ENCODE measurements at regions not wholly inside any gene's neighbourhood (a gene's known extent, or its start where the extent isn't known, plus 50 kb on each side); places are given as distances from the start of the nearest gene placed in this dataset.
"Not testable (repeated sequence)": the region's sequence is repeated elsewhere in the genome, so short reads cannot be mapped to it uniquely, and the experiment has no call there.

DNA sequence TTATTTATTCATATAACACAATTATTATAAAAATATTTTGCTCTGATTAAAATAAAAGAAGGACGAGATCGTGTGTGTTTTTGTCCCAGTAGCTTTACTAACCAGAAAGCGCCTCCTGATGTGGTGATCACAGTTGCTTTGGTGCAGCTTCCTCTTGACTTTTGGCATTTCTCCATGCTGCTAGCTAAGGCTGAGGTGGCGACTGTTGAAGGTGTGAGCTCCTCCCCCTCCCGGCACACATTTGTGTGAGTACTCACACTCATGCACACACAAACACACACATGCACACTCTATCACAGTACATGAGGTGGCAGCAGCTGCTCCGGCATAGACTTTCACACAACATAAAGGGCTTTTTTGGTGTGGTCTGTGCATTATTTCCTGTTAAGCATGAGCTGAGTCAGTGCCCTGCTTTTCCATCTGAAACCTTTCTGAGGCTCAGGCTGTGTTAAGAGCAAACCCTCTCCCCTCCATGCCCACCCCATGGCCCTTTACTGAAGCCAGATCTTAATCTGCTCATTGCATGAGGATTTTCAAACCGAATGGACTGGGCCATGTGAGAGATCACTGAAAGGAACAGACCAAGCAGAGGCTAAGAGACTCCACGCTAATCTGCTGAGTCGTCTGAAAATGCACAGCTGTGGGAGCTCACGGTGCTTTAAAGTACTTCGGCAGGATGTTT is 53.3 kb downstream of the FOXD4L1 start:
- DNase-seq (ENCODE audit: low read depth in 1 of 2, low spot score in 1 of 2), result peak; percentile 21 to 43

DNA sequence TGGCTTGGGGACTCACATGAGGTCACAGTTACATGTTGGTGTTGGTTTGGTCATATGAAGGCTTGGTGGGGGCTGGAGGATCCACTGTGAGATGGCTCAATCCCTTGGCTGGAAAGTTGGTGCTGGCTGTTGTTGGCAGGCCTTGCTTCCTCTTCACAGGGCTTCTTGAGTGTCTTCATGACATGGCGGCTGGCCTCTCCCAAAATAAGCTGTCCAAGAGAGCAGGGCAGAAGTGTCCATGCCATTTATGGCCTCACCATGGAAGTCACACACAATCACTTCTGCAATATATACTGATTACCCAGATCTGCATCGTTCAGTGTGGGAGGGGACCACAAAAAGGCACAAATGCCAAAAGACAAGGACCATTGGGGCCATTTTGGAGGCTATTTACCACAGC is 61.4 kb downstream of the FOXD4L1 start:
- not testable (repeated sequence) for DNase-seq (ENCODE audit: low read depth in 1 of 2, low spot score in 1 of 2)

DNA sequence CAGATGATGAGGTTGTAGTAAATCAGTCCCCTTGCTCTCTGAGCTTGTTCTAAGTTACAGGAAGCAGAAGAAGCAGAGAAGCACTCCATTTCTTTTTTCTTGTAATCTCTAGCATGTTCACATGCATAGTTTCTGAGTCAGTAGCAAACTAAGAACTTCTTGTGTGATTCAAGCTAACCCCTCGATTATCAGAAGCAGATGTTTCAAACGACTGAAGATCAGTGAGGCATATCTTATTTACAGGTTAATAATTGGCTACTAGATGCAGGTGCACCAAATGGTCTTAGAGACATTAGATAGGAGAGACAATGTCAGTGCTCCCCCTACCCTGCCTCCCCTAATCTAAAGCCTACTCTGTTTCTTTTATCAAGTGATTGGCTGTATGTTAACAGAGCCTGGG is 64.2 kb downstream of the FOXD4L1 start:
- DNase-seq (ENCODE audit: low read depth in 1 of 2, low spot score in 1 of 2), result not testable (repeated sequence)

DNA sequence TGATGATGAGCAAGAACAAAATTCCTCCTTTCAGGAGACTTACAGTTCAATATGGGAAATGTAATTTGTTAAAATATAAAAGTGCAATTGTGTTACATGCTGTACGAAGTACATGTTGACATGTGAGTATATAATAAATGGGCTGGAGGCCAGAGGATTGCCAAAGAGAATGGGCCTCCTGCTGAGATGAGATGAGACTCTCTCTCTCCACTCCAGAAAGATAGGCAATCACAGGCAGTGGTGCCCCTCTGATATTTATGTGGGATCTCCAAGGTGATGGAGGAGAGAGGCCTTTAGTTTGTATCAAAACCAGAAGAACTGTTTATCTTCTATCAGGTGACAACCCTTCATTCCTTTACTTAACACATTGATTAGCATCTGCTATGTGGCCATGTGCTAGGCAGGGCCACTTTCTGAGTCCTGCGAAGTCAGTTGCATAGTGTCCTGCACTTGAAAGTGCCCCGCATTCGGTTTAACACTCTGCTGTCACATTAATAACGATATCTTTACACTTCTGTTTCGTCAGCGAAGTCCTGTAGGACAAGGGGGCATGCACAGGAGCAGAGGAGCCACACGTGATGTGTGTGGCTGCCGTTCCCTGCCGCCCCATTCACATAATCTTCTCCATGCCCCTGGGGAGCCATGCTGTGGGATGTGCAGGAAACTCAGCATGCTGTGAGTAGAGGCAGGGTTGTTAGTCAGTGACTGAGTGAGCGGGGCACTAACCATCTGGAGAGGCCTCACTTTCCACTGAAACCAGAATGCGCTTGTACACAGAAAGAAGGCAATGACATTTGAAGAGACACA is 60.2 kb upstream of the RABL2A start:
- DNase-seq (ENCODE audit: low read depth in 1 of 2, low spot score in 1 of 2), result not testable (repeated sequence)

DNA sequence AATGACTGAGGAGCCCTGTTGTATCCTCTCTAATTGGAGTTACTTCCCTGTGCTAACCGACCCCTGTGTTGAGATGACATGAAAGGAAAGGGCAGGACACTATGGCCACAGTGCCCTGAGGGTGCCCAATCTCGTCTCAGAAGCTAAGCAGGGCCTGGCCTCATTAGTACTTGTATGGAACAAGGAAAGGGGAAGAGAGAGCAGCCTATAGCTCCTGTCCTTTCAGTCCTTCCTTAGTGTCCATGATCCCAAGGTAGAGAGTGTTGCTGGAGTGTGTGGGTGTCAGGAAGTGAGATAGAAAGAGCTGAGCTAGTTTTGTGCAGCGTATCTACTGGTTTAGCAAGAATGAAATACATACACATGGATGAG is 59.6 kb upstream of the RABL2A start:
- not testable (repeated sequence) for DNase-seq (ENCODE audit: low read depth in 1 of 2, low spot score in 1 of 2)

DNA sequence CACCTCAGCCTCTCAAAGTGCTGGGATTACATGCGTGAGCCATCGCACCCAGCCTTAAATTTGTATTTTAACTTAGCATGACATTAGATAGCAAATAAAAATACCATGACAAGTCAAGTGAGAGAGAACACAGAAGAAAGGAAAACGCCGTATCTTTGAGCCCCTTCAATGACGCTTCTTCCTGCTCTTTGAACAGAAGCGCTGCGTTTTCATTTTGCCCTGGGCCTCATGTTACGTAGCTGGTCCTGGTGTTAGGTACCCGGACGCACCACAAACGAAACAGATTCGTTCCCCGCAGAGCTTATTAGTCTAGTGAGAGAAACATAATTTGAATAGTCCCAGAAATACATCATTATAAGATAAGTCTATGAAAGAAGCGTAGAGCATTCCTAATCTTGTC is 58.8 kb upstream of the RABL2A start:
- DNase-seq (ENCODE audit: low read depth in 1 of 2, low spot score in 1 of 2), result not testable (repeated sequence)

DNA sequence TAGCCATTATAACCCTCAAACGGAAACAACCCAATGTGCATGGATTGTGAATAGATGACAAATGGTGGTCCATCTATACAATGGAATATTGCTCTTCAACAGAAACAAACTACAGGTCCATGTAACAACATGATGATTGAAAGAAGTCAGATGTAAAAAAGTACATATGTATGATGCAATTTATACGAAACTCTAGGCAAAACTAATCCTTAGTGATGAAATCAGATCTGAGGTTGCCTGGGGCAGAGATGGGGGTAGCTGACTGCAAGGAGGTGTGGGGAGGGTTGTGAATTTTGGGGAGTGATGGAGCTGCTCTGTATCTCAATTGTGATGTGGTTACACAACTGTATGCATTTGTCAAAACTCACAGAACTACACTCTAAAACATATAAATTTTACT is 57.0 kb upstream of the RABL2A start:
- not testable (repeated sequence) for DNase-seq (ENCODE audit: low read depth in 1 of 2, low spot score in 1 of 2)

DNA sequence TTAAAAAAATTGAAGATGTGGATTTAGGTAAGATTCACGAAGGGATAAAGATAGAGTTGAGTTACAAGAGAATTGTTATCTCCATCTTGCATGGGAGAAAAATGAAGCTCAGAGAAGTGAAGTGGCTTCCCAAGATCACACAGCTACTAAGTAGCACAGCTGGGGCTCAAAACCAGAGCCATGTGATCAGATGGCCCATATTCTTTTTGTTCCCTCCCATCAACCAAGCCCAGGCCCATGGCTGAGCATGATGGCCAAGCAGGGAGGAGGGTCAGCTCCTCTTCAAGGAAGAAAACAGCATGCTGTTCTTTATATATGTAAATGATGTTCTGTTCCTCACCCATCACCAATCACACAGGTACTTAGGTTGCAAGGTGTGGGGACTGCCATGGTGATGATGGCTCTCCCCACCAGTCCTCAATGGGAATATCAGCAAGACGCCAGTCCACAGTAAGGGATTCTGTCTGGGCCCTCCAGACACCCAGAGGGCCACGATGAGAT is 56.5 kb upstream of the RABL2A start:
- DNase-seq (ENCODE audit: low read depth in 1 of 2, low spot score in 1 of 2), result not testable (repeated sequence)

DNA sequence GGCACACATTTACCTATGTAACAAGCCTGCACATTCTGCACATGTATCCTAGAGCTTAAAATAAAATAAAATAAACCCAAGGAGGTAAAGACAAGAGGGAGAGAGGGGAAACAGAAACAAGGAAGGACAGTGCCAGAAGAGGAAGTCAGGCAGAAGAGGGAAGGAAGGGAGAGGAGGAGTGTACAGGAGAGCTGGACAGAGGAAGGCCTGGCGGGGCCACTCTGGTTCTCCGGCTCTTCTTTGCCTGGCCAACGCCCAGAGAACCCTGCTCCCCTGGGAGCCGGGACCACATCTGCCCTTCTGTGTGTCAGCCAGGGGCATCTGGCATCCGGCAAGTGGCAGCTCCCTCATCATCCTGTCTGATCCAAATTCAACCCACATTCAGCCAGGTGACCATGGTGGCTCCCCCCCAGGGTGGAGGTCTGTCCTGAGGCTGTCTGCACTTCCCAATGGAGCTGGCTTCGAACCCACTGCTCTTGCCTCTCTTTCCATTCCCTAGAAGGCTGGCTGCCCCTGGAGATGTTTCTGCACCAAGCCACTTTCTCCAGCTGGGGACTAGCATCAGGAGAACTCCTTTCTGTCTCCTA is 55.5 kb upstream of the RABL2A start:
- not testable (repeated sequence) for DNase-seq (ENCODE audit: low read depth in 1 of 2, low spot score in 1 of 2)

DNA sequence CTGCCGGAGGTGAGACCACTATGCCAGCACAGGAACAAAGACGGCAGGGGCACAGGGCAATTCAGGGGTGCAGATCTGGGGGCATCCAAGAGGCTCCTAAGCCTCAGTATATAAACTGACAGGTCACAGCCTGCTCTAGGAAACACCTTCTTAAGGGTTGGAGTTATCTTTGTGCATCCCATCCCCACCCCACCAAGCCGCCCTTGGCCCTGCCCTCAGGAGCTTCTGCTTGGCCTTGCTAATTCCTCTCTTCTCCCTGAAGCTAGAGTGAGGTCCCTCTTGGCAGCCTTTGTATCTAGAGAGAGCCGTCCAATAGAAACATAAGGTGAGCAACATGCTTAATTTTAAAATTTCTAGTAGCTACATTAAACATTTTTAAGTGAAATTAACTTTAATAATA is 51.3 kb upstream of the RABL2A start:
- not testable (repeated sequence) for DNase-seq (ENCODE audit: low read depth in 1 of 2, low spot score in 1 of 2)

DNA sequence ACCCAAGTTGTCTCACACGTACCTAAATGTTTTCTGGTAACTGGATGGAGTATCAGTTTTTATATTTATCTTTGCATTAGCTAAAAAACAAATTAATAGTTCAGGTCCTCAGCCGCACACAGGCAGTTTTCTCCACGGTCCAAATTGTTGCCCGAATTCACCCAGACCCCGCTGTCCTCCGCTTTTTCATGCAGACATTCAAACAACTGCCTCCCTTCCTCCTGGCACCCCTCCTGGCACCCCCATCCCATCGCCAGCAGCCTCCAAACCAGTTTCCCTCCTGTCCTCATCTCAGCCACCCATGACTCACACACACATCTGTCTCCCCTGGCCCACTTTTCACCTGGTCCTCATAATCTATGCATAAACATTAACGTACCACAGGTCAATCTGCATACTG is 50.7 kb upstream of the RABL2A start:
- not testable (repeated sequence) for DNase-seq (ENCODE audit: low read depth in 1 of 2, low spot score in 1 of 2)

Data from activated T-helper 1 cell treated with anti-CD3 and anti-CD28 coated beads, Interleukin-2, amount 50 U/mL, for 16 hours (primary cell).